ENCODE measurements at regions not wholly inside any gene's neighbourhood (a gene's known extent, or its start where the extent isn't known, plus 50 kb on each side); places are given as distances from the start of the nearest gene placed in this dataset.
"Not testable (repeated sequence)": the region's sequence is repeated elsewhere in the genome, so short reads cannot be mapped to it uniquely, and the experiment has no call there.

- not testable (repeated sequence) for H3K9me3 ChIP-seq (ENCODE audit: control insufficient read depth in 5 of 5, low read length in 5 of 5); H3K27ac ChIP-seq (ENCODE audit: low read depth, low read length)
These were observed 252.0 kb downstream of the GOLGA6L6 start for GRCh38 chr15:20289538-20290103.

GRCh38 chr15:20288800-20289537 lies 252.6 kb downstream of the GOLGA6L6 start:
- H3K27ac ChIP-seq (ENCODE audit: low read depth, low read length); H3K4me3 ChIP-seq (ENCODE audit: low read depth in 1 of 5, low read length in 5 of 5); H3K36me3 ChIP-seq (ENCODE audit: control insufficient read depth in 5 of 5, insufficient read depth in 5 of 5, low read length in 5 of 5); H3K27me3 ChIP-seq (ENCODE audit: control insufficient read depth in 5 of 5, insufficient read depth in 4 of 5, low read length in 5 of 5); H3K9ac ChIP-seq (ENCODE audit: low read length in 5 of 5); H3K9me3 ChIP-seq (ENCODE audit: control insufficient read depth in 5 of 5, low read length in 5 of 5); H3K4me1 ChIP-seq (ENCODE audit: control insufficient read depth in 5 of 5, insufficient read depth in 5 of 5, low read length in 5 of 5): not testable (repeated sequence)

More at GRCh38 chr15:20289538-20290103, 252.0 kb downstream of the GOLGA6L6 start:
- H3K9ac ChIP-seq (ENCODE audit: low read length in 5 of 5); H3K4me3 ChIP-seq (ENCODE audit: low read depth in 1 of 5, low read length in 5 of 5); H3K36me3 ChIP-seq (ENCODE audit: control insufficient read depth in 5 of 5, insufficient read depth in 5 of 5, low read length in 5 of 5); H3K27me3 ChIP-seq (ENCODE audit: control insufficient read depth in 5 of 5, insufficient read depth in 4 of 5, low read length in 5 of 5); H3K4me1 ChIP-seq (ENCODE audit: control insufficient read depth in 5 of 5, insufficient read depth in 5 of 5, low read length in 5 of 5): not testable (repeated sequence)

GRCh38 chr15:20286559-20286958 lies 255.0 kb downstream of the GOLGA6L6 start:
- not testable (repeated sequence) for H3K36me3 ChIP-seq (ENCODE audit: control insufficient read depth in 5 of 5, insufficient read depth in 5 of 5, low read length in 5 of 5); H3K9ac ChIP-seq (ENCODE audit: low read length in 5 of 5); H3K4me1 ChIP-seq (ENCODE audit: control insufficient read depth in 5 of 5, insufficient read depth in 5 of 5, low read length in 5 of 5); H3K27ac ChIP-seq (ENCODE audit: low read depth, low read length); H3K4me3 ChIP-seq (ENCODE audit: low read depth in 1 of 5, low read length in 5 of 5); H3K27me3 ChIP-seq (ENCODE audit: control insufficient read depth in 5 of 5, insufficient read depth in 4 of 5, low read length in 5 of 5)
- H3K9me3 ChIP-seq (ENCODE audit: control insufficient read depth in 5 of 5, low read length in 5 of 5) = peaks cover 2 to 13% (median 8%) of the 10 kb centered on the region in 5 donors

- H3K9me3 ChIP-seq (ENCODE audit: control insufficient read depth in 5 of 5, low read length in 5 of 5) = peaks cover 2 to 19% (median 14%) of the 10 kb centered on the region in 5 donors
- not testable (repeated sequence) for H3K9ac ChIP-seq (ENCODE audit: low read length in 5 of 5); H3K4me3 ChIP-seq (ENCODE audit: low read depth in 1 of 5, low read length in 5 of 5); H3K4me1 ChIP-seq (ENCODE audit: control insufficient read depth in 5 of 5, insufficient read depth in 5 of 5, low read length in 5 of 5); H3K36me3 ChIP-seq (ENCODE audit: control insufficient read depth in 5 of 5, insufficient read depth in 5 of 5, low read length in 5 of 5); H3K27me3 ChIP-seq (ENCODE audit: control insufficient read depth in 5 of 5, insufficient read depth in 4 of 5, low read length in 5 of 5); H3K27ac ChIP-seq (ENCODE audit: low read depth, low read length)
These were observed 255.8 kb downstream of the GOLGA6L6 start for GRCh38 chr15:20285696-20286300.

- not testable (repeated sequence) for H3K4me3 ChIP-seq (ENCODE audit: low read depth in 1 of 5, low read length in 5 of 5); H3K9ac ChIP-seq (ENCODE audit: low read length in 5 of 5); H3K36me3 ChIP-seq (ENCODE audit: control insufficient read depth in 5 of 5, insufficient read depth in 5 of 5, low read length in 5 of 5); H3K27ac ChIP-seq (ENCODE audit: low read depth, low read length); H3K27me3 ChIP-seq (ENCODE audit: control insufficient read depth in 5 of 5, insufficient read depth in 4 of 5, low read length in 5 of 5); H3K4me1 ChIP-seq (ENCODE audit: control insufficient read depth in 5 of 5, insufficient read depth in 5 of 5, low read length in 5 of 5)
- H3K9me3 ChIP-seq (ENCODE audit: control insufficient read depth in 5 of 5, low read length in 5 of 5) = peaks cover 2 to 19% (median 14%) of the 10 kb centered on the region in 5 donors
These were observed 256.6 kb downstream of the GOLGA6L6 start for GRCh38 chr15:20284891-20285535.

GRCh38 chr15:20283651-20284050 lies 257.9 kb downstream of the GOLGA6L6 start:
- H3K9me3 ChIP-seq (ENCODE audit: control insufficient read depth in 5 of 5, low read length in 5 of 5) = peaks cover 2 to 19% (median 14%) of the 10 kb centered on the region in 5 donors
- H3K27me3 ChIP-seq (ENCODE audit: control insufficient read depth in 5 of 5, insufficient read depth in 4 of 5, low read length in 5 of 5); H3K9ac ChIP-seq (ENCODE audit: low read length in 5 of 5); H3K27ac ChIP-seq (ENCODE audit: low read depth, low read length); H3K4me3 ChIP-seq (ENCODE audit: low read depth in 1 of 5, low read length in 5 of 5); H3K36me3 ChIP-seq (ENCODE audit: control insufficient read depth in 5 of 5, insufficient read depth in 5 of 5, low read length in 5 of 5); H3K4me1 ChIP-seq (ENCODE audit: control insufficient read depth in 5 of 5, insufficient read depth in 5 of 5, low read length in 5 of 5): not testable (repeated sequence)

- not testable (repeated sequence) for H3K27me3 ChIP-seq (ENCODE audit: control insufficient read depth in 5 of 5, insufficient read depth in 4 of 5, low read length in 5 of 5); H3K27ac ChIP-seq (ENCODE audit: low read depth, low read length); H3K4me3 ChIP-seq (ENCODE audit: low read depth in 1 of 5, low read length in 5 of 5); H3K9ac ChIP-seq (ENCODE audit: low read length in 5 of 5); H3K36me3 ChIP-seq (ENCODE audit: control insufficient read depth in 5 of 5, insufficient read depth in 5 of 5, low read length in 5 of 5); H3K4me1 ChIP-seq (ENCODE audit: control insufficient read depth in 5 of 5, insufficient read depth in 5 of 5, low read length in 5 of 5)
- peaks cover 2 to 22% (median 14%) of the 10 kb centered on the region in 5 donors for H3K9me3 ChIP-seq (ENCODE audit: control insufficient read depth in 5 of 5, low read length in 5 of 5)
These were observed 259.1 kb downstream of the GOLGA6L6 start for GRCh38 chr15:20282491-20282943.

GRCh38 chr15:20281567-20282275 lies 259.9 kb downstream of the GOLGA6L6 start:
- not testable (repeated sequence) for H3K36me3 ChIP-seq (ENCODE audit: control insufficient read depth in 5 of 5, insufficient read depth in 5 of 5, low read length in 5 of 5); H3K27me3 ChIP-seq (ENCODE audit: control insufficient read depth in 5 of 5, insufficient read depth in 4 of 5, low read length in 5 of 5); H3K9ac ChIP-seq (ENCODE audit: low read length in 5 of 5); H3K27ac ChIP-seq (ENCODE audit: low read depth, low read length); H3K4me3 ChIP-seq (ENCODE audit: low read depth in 1 of 5, low read length in 5 of 5); H3K4me1 ChIP-seq (ENCODE audit: control insufficient read depth in 5 of 5, insufficient read depth in 5 of 5, low read length in 5 of 5)
- peaks cover 2 to 24% (median 17%) of the 10 kb centered on the region in 5 donors for H3K9me3 ChIP-seq (ENCODE audit: control insufficient read depth in 5 of 5, low read length in 5 of 5)

- peaks cover 2 to 25% (median 17%) of the 10 kb centered on the region in 5 donors for H3K9me3 ChIP-seq (ENCODE audit: control insufficient read depth in 5 of 5, low read length in 5 of 5)
- no peak overlapping the region for H3K9ac ChIP-seq (ENCODE audit: low read length in 5 of 5)
- H3K27me3 ChIP-seq (ENCODE audit: control insufficient read depth in 5 of 5, insufficient read depth in 4 of 5, low read length in 5 of 5) = peaks cover 0 to 5% (median 0%) of the 10 kb centered on the region in 5 donors
- no peak overlapping the region for H3K4me3 ChIP-seq (ENCODE audit: low read depth in 1 of 5, low read length in 5 of 5)
- H3K27ac ChIP-seq (ENCODE audit: low read depth, low read length) = no peak overlapping the region
- H3K36me3 ChIP-seq (ENCODE audit: control insufficient read depth in 5 of 5, insufficient read depth in 5 of 5, low read length in 5 of 5) = no peaks in the 10 kb centered on the region
- no peaks in the 10 kb centered on the region for H3K4me1 ChIP-seq (ENCODE audit: control insufficient read depth in 5 of 5, insufficient read depth in 5 of 5, low read length in 5 of 5)
These were observed 260.6 kb downstream of the GOLGA6L6 start for GRCh38 chr15:20280933-20281463.
